HepG2 (cell line): ENCODE measurements at regions not wholly inside any gene's neighbourhood (a gene's known extent, or its start where the extent isn't known, plus 50 kb on each side); places are given as distances from the start of the nearest gene placed in this dataset.

ENCODE experiments used
- ARHGAP35 ChIP-seq: sonication (generic); formaldehyde crosslinking; IDR thresholded peaks from 2 replicates; pipeline ENCODE4 v1.9.0; 2022; ENCODE audit warnings: mild to moderate bottlenecking, inconsistent platforms, moderate library complexity, missing genetic modification reagents, borderline replicate concordance
- CTCF ChIP-seq: sonication (generic); formaldehyde crosslinking; IDR thresholded peaks from 2 replicates; pipeline ENCODE4 v1.5.0; 2020; ENCODE audit warnings: mild to moderate bottlenecking, missing genetic modification reagents, moderate library complexity
- HDAC6 ChIP-seq: fragments of 200-600 bp; sonication (generic); IDR thresholded peaks from 2 replicates; pipeline ENCODE4 v1.7.0; 2017; ENCODE audit warnings: mild to moderate bottlenecking, antibody characterized with exemption, low read length, low read depth
- PHF21A ChIP-seq: sonication (generic); formaldehyde crosslinking; IDR thresholded peaks from 2 replicates; pipeline ENCODE4 v1.5.0; 2020; ENCODE audit warnings: mild to moderate bottlenecking, missing genetic modification reagents
- POLR2A ChIP-seq, 2 experiments: IDR thresholded peaks; 2 replicates each; pipeline ENCODE4 v1.6.1; 2011; ENCODE audit warnings: low read depth in 2 of 2, low read length in 2 of 2, mild to moderate bottlenecking in 1 of 2, moderate library complexity in 1 of 2; ENCODE audit not compliant: insufficient read depth in 1 of 2
- POLR2AphosphoS5 ChIP-seq: IDR thresholded peaks from 2 replicates; pipeline ENCODE4 v1.6.1; 2012; ENCODE audit warnings: low read depth, low read length
- RFX5 ChIP-seq: IDR thresholded peaks from 2 replicates; pipeline ENCODE4 v1.6.1; 2011; ENCODE audit warnings: low read depth, low read length, improper control_type of control experiment
- RNF219 ChIP-seq: sonication (generic); formaldehyde crosslinking; IDR thresholded peaks from 2 replicates; pipeline ENCODE4 v1.5.0; 2020; ENCODE audit warnings: mild to moderate bottlenecking, missing genetic modification reagents
- SMC3 ChIP-seq: IDR thresholded peaks from 2 replicates; pipeline ENCODE4 v1.6.1; 2011; ENCODE audit warnings: low read length, improper control_type of control experiment
- ZNF33B ChIP-seq: sonication (generic); formaldehyde crosslinking; IDR thresholded peaks from 2 replicates; pipeline ENCODE4 v1.5.1; 2020; ENCODE audit warnings: mild to moderate bottlenecking, missing genetic modification reagents

- no peak for TF ChIP-seq SMC3
- TF ChIP-seq POLR2A (IDR thresholded peaks at IDR 0.05; ENCODE audit: insufficient read depth in 1 of 2, low read depth in 2 of 2, low read length in 2 of 2), result no peak
- TF ChIP-seq HDAC6, result no peak
- TF ChIP-seq CTCF, result no peak
- no peak for TF ChIP-seq PHF21A (CRISPR knock-in tag)
- TF ChIP-seq RNF219 (CRISPR knock-in tag), result no peak
- no peak for TF ChIP-seq POLR2AphosphoS5
- TF ChIP-seq ZNF33B (CRISPR knock-in tag), result no peak
- TF ChIP-seq ARHGAP35 (CRISPR knock-in tag), result no peak
- TF ChIP-seq RFX5, result no peak
Observed at GRCh38 chr12:131408036-131408365, 302.9 kb upstream of the SFSWAP start.
